GM12864 (cell line): ENCODE measurements at regions not wholly inside any gene's neighbourhood (a gene's known extent, or its start where the extent isn't known, plus 50 kb on each side); places are given as distances from the start of the nearest gene placed in this dataset.

Source experiments
- DNase-seq: peaks from one replicate; pipeline ENCODE4 v3.0.0-alpha.2; 2011; ENCODE audit warnings: low read depth
- H3K4me3 ChIP-seq: 2 replicates; pipeline ENCODE4 v1.5.1; 2011; ENCODE audit warnings: mild to moderate bottlenecking, low read depth, low read length, control low read depth
- TF ChIP-seq, protein P1 (sequence below): IDR thresholded peaks from 2 replicates; pipeline ENCODE4 v1.5.1; 2011; ENCODE audit warnings: low read depth, mild to moderate bottlenecking, moderate library complexity, low read length, control low read depth, inconsistent platforms; ENCODE audit errors: missing control alignments

DNA sequence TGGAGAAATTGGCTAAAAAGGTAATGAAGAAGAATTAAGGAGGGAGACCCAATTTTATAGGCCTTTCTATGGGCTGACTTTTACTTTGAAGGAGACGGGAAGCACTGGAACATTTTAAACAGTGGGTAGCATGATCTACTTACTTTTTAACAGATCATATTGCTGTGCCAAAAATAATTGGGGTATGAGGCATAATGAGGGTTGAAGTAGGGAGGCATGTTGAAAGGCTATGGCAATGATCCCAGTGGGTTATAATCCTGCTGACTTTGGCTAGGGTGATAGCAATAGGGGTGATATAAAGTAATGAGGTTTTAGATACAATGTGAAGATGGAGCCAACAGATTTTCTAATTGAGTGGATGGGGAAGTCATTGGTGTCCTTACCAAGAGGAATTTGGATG lies 73.2 kb downstream of the GPR37 start:
- no peak overlapping the region for H3K4me3 ChIP-seq
- DNase-seq: no peak
- TF ChIP-seq, protein P1, sequence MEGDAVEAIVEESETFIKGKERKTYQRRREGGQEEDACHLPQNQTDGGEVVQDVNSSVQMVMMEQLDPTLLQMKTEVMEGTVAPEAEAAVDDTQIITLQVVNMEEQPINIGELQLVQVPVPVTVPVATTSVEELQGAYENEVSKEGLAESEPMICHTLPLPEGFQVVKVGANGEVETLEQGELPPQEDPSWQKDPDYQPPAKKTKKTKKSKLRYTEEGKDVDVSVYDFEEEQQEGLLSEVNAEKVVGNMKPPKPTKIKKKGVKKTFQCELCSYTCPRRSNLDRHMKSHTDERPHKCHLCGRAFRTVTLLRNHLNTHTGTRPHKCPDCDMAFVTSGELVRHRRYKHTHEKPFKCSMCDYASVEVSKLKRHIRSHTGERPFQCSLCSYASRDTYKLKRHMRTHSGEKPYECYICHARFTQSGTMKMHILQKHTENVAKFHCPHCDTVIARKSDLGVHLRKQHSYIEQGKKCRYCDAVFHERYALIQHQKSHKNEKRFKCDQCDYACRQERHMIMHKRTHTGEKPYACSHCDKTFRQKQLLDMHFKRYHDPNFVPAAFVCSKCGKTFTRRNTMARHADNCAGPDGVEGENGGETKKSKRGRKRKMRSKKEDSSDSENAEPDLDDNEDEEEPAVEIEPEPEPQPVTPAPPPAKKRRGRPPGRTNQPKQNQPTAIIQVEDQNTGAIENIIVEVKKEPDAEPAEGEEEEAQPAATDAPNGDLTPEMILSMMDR: no peak

- H3K4me3 ChIP-seq: no peak overlapping the region
- TF ChIP-seq, protein P1: no peak
- DNase-seq: no peak
Measured at GRCh38 chr7:124690840-124691239, 74.8 kb downstream of the GPR37 start.

DNA sequence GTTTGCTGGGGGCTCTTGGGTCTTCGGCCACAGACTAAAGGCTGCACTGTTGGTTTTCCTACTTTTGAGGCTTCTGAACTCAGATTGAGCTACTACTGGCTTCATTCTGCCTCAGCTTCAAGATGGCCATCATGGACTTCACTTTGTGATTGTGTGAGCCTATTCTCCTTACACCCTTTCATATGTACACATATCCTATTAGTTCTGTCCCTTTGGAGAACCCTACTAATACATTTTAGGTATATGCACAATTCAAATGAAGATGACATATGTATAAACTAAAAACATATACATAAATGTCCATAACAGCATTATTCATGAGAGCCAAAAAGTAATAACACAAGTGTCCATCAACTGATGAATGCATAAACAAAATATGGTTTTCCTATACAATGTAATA lies 75.7 kb downstream of the GPR37 start:
- TF ChIP-seq, protein P1: no peak
- no peak for DNase-seq
- no peak overlapping the region for H3K4me3 ChIP-seq

GRCh38 chr7:124689523-124689922 lies 76.1 kb downstream of the GPR37 start:
- TF ChIP-seq, protein P1: no peak
- no peak for DNase-seq
- no peak overlapping the region for H3K4me3 ChIP-seq

- TF ChIP-seq, protein P1: no peak
- no peak for DNase-seq
- no peak overlapping the region for H3K4me3 ChIP-seq
Measured at GRCh38 chr7:124688991-124689390, 76.6 kb downstream of the GPR37 start.

- no peak for DNase-seq
Measured at GRCh38 chr7:124686543-124687171, 78.9 kb downstream of the GPR37 start.

More at GRCh38 chr7:124686543-124687171, 78.9 kb downstream of the GPR37 start:
- no peak overlapping the region for H3K4me3 ChIP-seq
- TF ChIP-seq, protein P1: no peak
